GM12878 (cell line): ENCODE measurements at regions not wholly inside any gene's neighbourhood (a gene's known extent, or its start where the extent isn't known, plus 50 kb on each side); places are given as distances from the start of the nearest gene placed in this dataset.

Experiments used
- ATAC-seq: fragments of 200-7000 bp; cut with Tn5 transposase; 3 replicates; pipeline ENCODE4 v1.9.1; 2020; ENCODE audit warnings: mild to moderate bottlenecking, moderate library complexity
- BruUV-seq: library from RNA; stranded (reverse); fragments of 400-500 nt; replicated peaks from 2 replicates; lab custom pipeline; 2021; lab: Mats Ljungman, UMichigan
- CTCF ChIA-PET: fragments of 300-600 bp; sonication (Branson Sonifier 250); formaldehyde crosslinking; extraction: SDS; loops from one replicate; lab custom pipeline; 2021; ENCODE audit warnings: inconsistent platforms; lab: Yijun Ruan, JAX
- POLR2A ChIA-PET: fragments of 350-600 bp; formaldehyde crosslinking; extraction: SDS; loops from one replicate; lab custom pipeline; 2021; ENCODE audit warnings: inconsistent platforms; lab: Charles Lee
- RAD21 ChIA-PET: fragments of 300-600 bp; sonication (Branson Sonifier 250); formaldehyde crosslinking; loops from one replicate; lab custom pipeline; 2023; ENCODE audit warnings: antibody characterized with exemption; ENCODE audit not compliant: unreplicated experiment; lab: Charles Lee
- SMC1A ChIA-PET: fragments of 300-600 bp; sonication (Branson Sonifier 250); formaldehyde crosslinking; loops from one replicate; lab custom pipeline; 2023; ENCODE audit not compliant: unreplicated experiment, uncharacterized antibody; lab: Charles Lee
- DNase-seq: peaks from one replicate; pipeline ENCODE4 v3.0.0-alpha.2; 2011; ENCODE audit warnings: low read depth, low spot score
- FAIRE-seq: peaks from 3 replicates; lab custom pipeline; 2011; peaks lifted over from hg19 to GRCh38; lab: Jason Lieb, UNC
- H2AFZ ChIP-seq: 2 replicates; pipeline ENCODE4 v1.6.0; 2011; ENCODE audit warnings: low read depth, low read length, control low read depth; ENCODE audit not compliant: control insufficient read depth
- H3K27ac ChIP-seq: 2 replicates; pipeline ENCODE4 v1.5.1; 2011; ENCODE audit warnings: control low read depth; ENCODE audit not compliant: control insufficient read depth, insufficient read depth
- H3K27me3 ChIP-seq, 2 experiments: replicated peaks in 1 of 2; 2 replicates each; pipeline versions ENCODE4 v1.6.0 to v1.6.1; 2011; ENCODE audit warnings: low read length in 1 of 2; ENCODE audit not compliant: control insufficient read depth in 2 of 2, insufficient read depth in 2 of 2
- H3K36me3 ChIP-seq, 2 experiments: 2 replicates each; pipeline ENCODE4 v1.5.1; 2011; ENCODE audit warnings: low read length in 1 of 2; ENCODE audit not compliant: control insufficient read depth in 2 of 2, insufficient read depth in 2 of 2
- H3K4me1 ChIP-seq: 2 replicates; pipeline ENCODE4 v1.6.1; 2011; ENCODE audit warnings: mild to moderate bottlenecking, low read length, moderate library complexity, mixed read lengths; ENCODE audit not compliant: control insufficient read depth, insufficient read depth
- H3K4me2 ChIP-seq: 2 replicates; pipeline ENCODE4 v1.6.0; 2011; ENCODE audit warnings: control low read depth; ENCODE audit not compliant: control insufficient read depth, insufficient read depth
- H3K4me3 ChIP-seq: fragments of 200-600 bp; sonication (generic); 2 replicates; pipeline ENCODE4 v1.5.1; 2016
- H3K79me2 ChIP-seq: 2 replicates; pipeline ENCODE4 v1.6.0; 2011; ENCODE audit warnings: low read length; ENCODE audit not compliant: control insufficient read depth, insufficient read depth
- H3K9ac ChIP-seq: 2 replicates; pipeline ENCODE4 v1.8.0; 2011; ENCODE audit warnings: low read length, control low read depth, mixed read lengths; ENCODE audit not compliant: control insufficient read depth, insufficient read depth
- H3K9me3 ChIP-seq: replicated peaks from 3 replicates; pipeline ENCODE4 v1.5.1; 2011; ENCODE audit warnings: mild to moderate bottlenecking, low read length; ENCODE audit not compliant: control insufficient read depth, insufficient read depth
- H4K20me1 ChIP-seq: 2 replicates; pipeline ENCODE4 v1.6.0; 2011; ENCODE audit not compliant: control insufficient read depth, insufficient read depth
- FOXM1 ChIP-seq: IDR thresholded peaks from 2 replicates; pipeline ENCODE4 v1.6.1; 2012; ENCODE audit warnings: low read depth, mild to moderate bottlenecking, inconsistent platforms, low read length, moderate library complexity
- SREBF1 ChIP-seq: IDR thresholded peaks from 2 replicates; pipeline ENCODE4 v1.6.1; 2012; ENCODE audit warnings: mild to moderate bottlenecking, low read length
- TCF3 ChIP-seq: IDR thresholded peaks from 2 replicates; pipeline ENCODE4 v1.6.1; 2012; ENCODE audit warnings: low read depth, mild to moderate bottlenecking, low read length, borderline replicate concordance; ENCODE audit not compliant: insufficient read depth
- WGBS: methylation state at CpG from one replicate; pipeline ENCODE4 v1.1.6; 2016; ENCODE audit warnings: low lambda C conversion rate; ENCODE audit not compliant: insufficient replicate concordance, insufficient coverage; ENCODE audit errors: missing lambda C conversion rate; 5-methylcytosine and 5-hydroxymethylcytosine counted together
- in situ Hi-C: fragments of 300-500 bp; cut with MboI; formaldehyde crosslinking; loops from 9 replicates; pipeline ENCODE4 v1.14.3; 2018; ENCODE audit warnings: mixed read lengths
- intact Hi-C: fragments of 100-400 bp; cut with micrococcal nuclease; formaldehyde crosslinking; loops from one replicate; pipeline ENCODE4 v1.14.2; 2022; ENCODE audit not compliant: unreplicated experiment
- TF ChIP-seq, protein P1 (sequence below): fragments of 450-650 bp; IDR thresholded peaks from 2 replicates; pipeline ENCODE4 v1.6.1; 2017; ENCODE audit warnings: mild to moderate bottlenecking, moderate library complexity

DNA sequence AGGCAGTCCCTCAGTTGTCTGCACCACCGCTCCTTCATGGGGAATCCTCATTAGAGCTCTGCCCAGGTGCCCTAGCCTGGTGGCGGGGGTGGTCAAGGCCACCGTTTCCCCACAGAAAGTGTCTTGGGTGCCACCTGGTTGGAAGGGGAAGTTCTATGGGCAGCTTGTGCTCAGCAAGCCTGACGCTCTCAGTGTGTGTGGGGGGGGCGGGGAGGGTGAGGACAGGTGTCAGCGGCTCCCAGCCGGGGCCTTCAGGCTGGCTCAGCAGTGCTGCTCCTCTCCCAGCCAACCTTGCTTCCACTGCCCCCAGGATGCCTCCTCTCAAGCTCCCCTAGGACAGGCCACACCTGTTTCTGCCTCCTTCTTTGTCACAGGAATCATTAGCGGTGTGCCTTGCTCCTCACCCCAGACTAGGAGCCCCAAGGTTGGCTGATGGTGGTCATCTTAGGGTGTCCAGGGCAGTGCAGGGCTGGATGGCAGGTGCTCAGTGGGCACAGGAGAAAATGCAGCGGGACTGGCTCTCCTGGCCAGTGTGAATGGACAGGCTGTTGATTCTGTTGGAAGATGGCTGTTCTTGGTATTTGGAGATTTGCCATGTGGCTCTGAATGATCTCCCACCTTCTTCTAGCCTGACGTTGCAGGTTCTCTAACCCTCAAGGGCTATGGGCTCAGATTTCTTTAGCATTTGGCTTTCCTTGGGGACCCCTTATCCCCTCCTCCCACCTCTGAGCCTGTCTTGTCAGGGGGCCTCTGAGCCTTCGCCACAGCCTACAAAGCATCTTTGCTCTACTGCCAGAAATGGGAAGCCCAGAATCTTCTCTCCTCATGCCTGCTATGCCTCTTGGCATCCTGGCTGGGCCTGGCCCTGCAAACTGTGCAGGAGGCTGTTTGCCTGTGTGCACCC, 185.8 kb upstream of the HS6ST1 start:
- peak; percentile 68 for ATAC-seq
- 21% methylated on average over 7 of the region's 11 CpGs for WGBS
- RAD21 ChIA-PET = no interaction called here
- FAIRE-seq = no peak
- Histone ChIP-seq H4K20me1 (no peaks in the 10 kb centered on the region), H3K4me3 (no peak overlapping the region), H3K4me2 (no peak overlapping the region), H3K9ac (no peak overlapping the region), H3K27ac (no peak overlapping the region), H3K27me3 (no peaks in the 10 kb centered on the region; a peak in 1 of 4 replicates), H3K36me3 (no peaks in the 10 kb centered on the region), H3K4me1 (no peaks in the 10 kb centered on the region), H2AFZ (no peak overlapping the region), H3K79me2 (no peaks in the 10 kb centered on the region), H3K9me3 (no peaks in the 10 kb centered on the region)
- TF ChIP-seq SREBF1 = no peak
- no peak for TF ChIP-seq FOXM1
- peak; percentile 59; the same call in 1 of the 2 replicates for TF ChIP-seq TCF3
- TF ChIP-seq, protein P1, sequence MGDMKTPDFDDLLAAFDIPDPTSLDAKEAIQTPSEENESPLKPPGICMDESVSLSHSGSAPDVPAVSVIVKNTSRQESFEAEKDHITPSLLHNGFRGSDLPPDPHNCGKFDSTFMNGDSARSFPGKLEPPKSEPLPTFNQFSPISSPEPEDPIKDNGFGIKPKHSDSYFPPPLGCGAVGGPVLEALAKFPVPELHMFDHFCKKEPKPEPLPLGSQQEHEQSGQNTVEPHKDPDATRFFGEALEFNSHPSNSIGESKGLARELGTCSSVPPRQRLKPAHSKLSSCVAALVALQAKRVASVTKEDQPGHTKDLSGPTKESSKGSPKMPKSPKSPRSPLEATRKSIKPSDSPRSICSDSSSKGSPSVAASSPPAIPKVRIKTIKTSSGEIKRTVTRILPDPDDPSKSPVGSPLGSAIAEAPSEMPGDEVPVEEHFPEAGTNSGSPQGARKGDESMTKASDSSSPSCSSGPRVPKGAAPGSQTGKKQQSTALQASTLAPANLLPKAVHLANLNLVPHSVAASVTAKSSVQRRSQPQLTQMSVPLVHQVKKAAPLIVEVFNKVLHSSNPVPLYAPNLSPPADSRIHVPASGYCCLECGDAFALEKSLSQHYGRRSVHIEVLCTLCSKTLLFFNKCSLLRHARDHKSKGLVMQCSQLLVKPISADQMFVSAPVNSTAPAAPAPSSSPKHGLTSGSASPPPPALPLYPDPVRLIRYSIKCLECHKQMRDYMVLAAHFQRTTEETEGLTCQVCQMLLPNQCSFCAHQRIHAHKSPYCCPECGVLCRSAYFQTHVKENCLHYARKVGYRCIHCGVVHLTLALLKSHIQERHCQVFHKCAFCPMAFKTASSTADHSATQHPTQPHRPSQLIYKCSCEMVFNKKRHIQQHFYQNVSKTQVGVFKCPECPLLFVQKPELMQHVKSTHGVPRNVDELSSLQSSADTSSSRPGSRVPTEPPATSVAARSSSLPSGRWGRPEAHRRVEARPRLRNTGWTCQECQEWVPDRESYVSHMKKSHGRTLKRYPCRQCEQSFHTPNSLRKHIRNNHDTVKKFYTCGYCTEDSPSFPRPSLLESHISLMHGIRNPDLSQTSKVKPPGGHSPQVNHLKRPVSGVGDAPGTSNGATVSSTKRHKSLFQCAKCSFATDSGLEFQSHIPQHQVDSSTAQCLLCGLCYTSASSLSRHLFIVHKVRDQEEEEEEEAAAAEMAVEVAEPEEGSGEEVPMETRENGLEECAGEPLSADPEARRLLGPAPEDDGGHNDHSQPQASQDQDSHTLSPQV = no peak
- SMC1A ChIA-PET = interaction anchor here (0.6 kb wide), 1 partner anchor 30 kb away, joined by 3 read pairs; no protein-coding TSS in a partner anchor
- in situ Hi-C loops = no loop called here
- BruUV-seq = no TSS peak
- DNase-seq = peak; percentile 5
- CTCF ChIA-PET = no interaction called here
- intact Hi-C loops = no loop called here
- POLR2A ChIA-PET = no interaction called here
